Ovary (tissue), 3 donors: ENCODE measurements at regions not wholly inside any gene's neighbourhood (a gene's known extent, or its start where the extent isn't known, plus 50 kb on each side); places are given as distances from the start of the nearest gene placed in this dataset.

Experiments
- POLR2A ChIP-seq: fragments of 450-650 bp; IDR thresholded peaks from one replicate; pipeline ENCODE4 v1.6.1; 2017; ENCODE audit warnings: antibody characterized with exemption, mild to moderate bottlenecking, moderate library complexity
- TF ChIP-seq, protein P1 (sequence below), 3 donors: fragments of 450-650 bp in 2 of 3; fragments of 200-600 bp in 1 of 3; IDR thresholded peaks; one replicate each; pipeline versions ENCODE4 v1.5.1 to v1.8.0; 2016 to 2022; ENCODE audit warnings: antibody characterized with exemption in 3 of 3, mild to moderate bottlenecking in 1 of 3
- donor health status: DM: no; HTN: no; CAD: no.

DNA sequence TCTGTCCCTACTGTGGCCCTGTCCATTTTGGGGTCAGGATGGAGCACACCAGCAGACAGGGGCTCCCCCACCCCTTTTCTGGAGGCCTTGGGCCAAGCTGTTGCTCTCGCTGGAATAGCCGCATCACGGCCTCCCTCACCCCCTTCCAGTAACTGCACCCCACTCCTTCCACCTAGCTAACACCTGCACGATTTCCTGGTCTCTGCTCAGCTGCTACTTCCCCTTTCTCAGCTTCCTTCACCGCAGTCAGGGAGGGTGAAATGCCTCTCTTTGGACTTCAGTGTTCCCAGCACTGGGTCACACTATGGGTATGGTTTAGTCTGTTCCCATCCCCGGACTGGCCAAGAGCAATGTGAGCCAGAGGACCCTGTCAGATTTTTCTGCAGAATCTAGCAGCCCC lies 400.2 kb downstream of the MCTP2 start:
- no peak for TF ChIP-seq POLR2A
- TF ChIP-seq, protein P1, sequence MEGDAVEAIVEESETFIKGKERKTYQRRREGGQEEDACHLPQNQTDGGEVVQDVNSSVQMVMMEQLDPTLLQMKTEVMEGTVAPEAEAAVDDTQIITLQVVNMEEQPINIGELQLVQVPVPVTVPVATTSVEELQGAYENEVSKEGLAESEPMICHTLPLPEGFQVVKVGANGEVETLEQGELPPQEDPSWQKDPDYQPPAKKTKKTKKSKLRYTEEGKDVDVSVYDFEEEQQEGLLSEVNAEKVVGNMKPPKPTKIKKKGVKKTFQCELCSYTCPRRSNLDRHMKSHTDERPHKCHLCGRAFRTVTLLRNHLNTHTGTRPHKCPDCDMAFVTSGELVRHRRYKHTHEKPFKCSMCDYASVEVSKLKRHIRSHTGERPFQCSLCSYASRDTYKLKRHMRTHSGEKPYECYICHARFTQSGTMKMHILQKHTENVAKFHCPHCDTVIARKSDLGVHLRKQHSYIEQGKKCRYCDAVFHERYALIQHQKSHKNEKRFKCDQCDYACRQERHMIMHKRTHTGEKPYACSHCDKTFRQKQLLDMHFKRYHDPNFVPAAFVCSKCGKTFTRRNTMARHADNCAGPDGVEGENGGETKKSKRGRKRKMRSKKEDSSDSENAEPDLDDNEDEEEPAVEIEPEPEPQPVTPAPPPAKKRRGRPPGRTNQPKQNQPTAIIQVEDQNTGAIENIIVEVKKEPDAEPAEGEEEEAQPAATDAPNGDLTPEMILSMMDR (IDR thresholded peaks at IDR 0.05), result no peak
